A673 (cell line): ENCODE measurements at regions not wholly inside any gene's neighbourhood (a gene's known extent, or its start where the extent isn't known, plus 50 kb on each side); places are given as distances from the start of the nearest gene placed in this dataset.

Experiments
- BruUV-seq: library from RNA; stranded (reverse); fragments of 400-500 nt; replicated peaks from 2 replicates; lab custom pipeline; 2021; lab: Mats Ljungman, UMichigan
- CTCF ChIA-PET: fragments of 300-600 bp; sonication (Branson Sonifier 250); formaldehyde crosslinking; loops from one replicate; lab custom pipeline; 2022; ENCODE audit warnings: antibody characterized with exemption; lab: Charles Lee
- POLR2A ChIA-PET: fragments of 300-600 bp; sonication (Branson Sonifier 250); formaldehyde crosslinking; loops from one replicate; lab custom pipeline; 2022; ENCODE audit warnings: antibody characterized with exemption; ENCODE audit not compliant: low non-redundant PET; lab: Charles Lee
- DNase-seq: peaks from one replicate; pipeline ENCODE4 v3.0.0-alpha.2; 2015; ENCODE audit warnings: low spot score
- H3K27ac ChIP-seq: fragments of 200-600 bp; sonication (generic); 2 replicates; pipeline ENCODE4 v1.5.1; 2016; ENCODE audit warnings: mixed run types, low read depth, mild to moderate bottlenecking, mixed read lengths, antibody characterized with exemption, low read length; ENCODE audit not compliant: poor library complexity, severe bottlenecking
- H3K27me3 ChIP-seq: fragments of 200-600 bp; sonication (generic); replicated peaks from 2 replicates; pipeline ENCODE4 v1.6.1; 2017; ENCODE audit warnings: mixed run types, low read depth, mild to moderate bottlenecking, mixed read lengths, antibody characterized with exemption, low read length; ENCODE audit not compliant: insufficient read depth, poor library complexity
- H3K36me3 ChIP-seq: fragments of 200-600 bp; sonication (generic); 2 replicates; pipeline ENCODE4 v1.6.1; 2016; ENCODE audit warnings: mixed run types, mild to moderate bottlenecking, mixed read lengths, antibody characterized with exemption, low read length; ENCODE audit not compliant: insufficient read depth, poor library complexity, severe bottlenecking
- H3K4me1 ChIP-seq: fragments of 200-600 bp; sonication (generic); 2 replicates; pipeline ENCODE4 v1.6.1; 2017; ENCODE audit warnings: mixed run types, mild to moderate bottlenecking, mixed read lengths, antibody characterized with exemption, low read length; ENCODE audit not compliant: insufficient read depth, poor library complexity, severe bottlenecking
- H3K4me3 ChIP-seq: fragments of 200-600 bp; sonication (generic); 2 replicates; pipeline ENCODE4 v1.5.1; 2016; ENCODE audit warnings: low read depth, mixed run types, mild to moderate bottlenecking, mixed read lengths, low read length; ENCODE audit not compliant: poor library complexity, severe bottlenecking
- H3K9me3 ChIP-seq: fragments of 200-600 bp; sonication (generic); 2 replicates; pipeline ENCODE4 v1.6.1; 2016; ENCODE audit warnings: mixed run types, low read depth, mild to moderate bottlenecking, mixed read lengths, antibody characterized with exemption, low read length; ENCODE audit not compliant: poor library complexity, severe bottlenecking
- EZH2 ChIP-seq: fragments of 200-600 bp; sonication (generic); IDR thresholded peaks from 2 replicates; pipeline ENCODE4 v1.6.1; 2017; ENCODE audit warnings: borderline replicate concordance, low read depth, mild to moderate bottlenecking, mixed read lengths, antibody characterized with exemption, low read length; ENCODE audit not compliant: poor library complexity, severe bottlenecking
- intact Hi-C: fragments of 100-400 bp; cut with micrococcal nuclease; formaldehyde crosslinking; loops from one replicate; pipeline ENCODE4 v1.10.0; 2022; ENCODE audit not compliant: unreplicated experiment
- TF ChIP-seq, protein P1 (sequence below): fragments of 300-800, 200-600 bp; sonication (generic); conservative IDR thresholded peaks from 2 replicates; pipeline ENCODE4 v1.5.1; 2017; ENCODE audit warnings: low read depth, mild to moderate bottlenecking, antibody characterized with exemption, low read length, moderate library complexity, mixed read lengths

DNA sequence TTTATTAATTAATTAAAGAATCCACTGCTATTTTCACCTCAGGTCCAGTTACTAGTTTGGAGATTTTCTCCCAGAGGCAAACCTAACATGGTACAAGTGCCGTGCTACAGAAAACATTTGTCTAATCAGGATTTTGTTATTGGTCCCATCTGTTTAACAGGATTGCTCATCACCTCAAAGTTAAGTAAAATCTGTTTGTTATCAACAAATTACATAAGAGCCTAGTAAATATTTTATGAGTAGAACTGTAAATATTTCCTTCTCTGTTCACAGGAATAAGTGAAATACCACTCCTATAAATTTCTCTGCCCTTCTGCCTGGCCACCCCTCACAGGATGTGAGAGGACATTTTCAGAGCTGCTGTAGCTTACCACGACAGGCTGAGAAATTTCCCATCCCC is 200.2 kb downstream of the RAD51AP2 start:
- Histone ChIP-seq H3K9me3 (no peaks in the 10 kb centered on the region), H3K36me3 (no peaks in the 10 kb centered on the region), H3K27ac (no peak overlapping the region), H3K4me3 (no peak overlapping the region), H3K27me3 (no peaks in the 10 kb centered on the region), H3K4me1 (no peaks in the 10 kb centered on the region)
- ChIA-PET POLR2A (no interaction called here), CTCF (no interaction called here)
- intact Hi-C loops = no loop called here
- BruUV-seq = no TSS peak
- no peak for DNase-seq
- TF ChIP-seq EZH2 = no peak
- TF ChIP-seq, protein P1, sequence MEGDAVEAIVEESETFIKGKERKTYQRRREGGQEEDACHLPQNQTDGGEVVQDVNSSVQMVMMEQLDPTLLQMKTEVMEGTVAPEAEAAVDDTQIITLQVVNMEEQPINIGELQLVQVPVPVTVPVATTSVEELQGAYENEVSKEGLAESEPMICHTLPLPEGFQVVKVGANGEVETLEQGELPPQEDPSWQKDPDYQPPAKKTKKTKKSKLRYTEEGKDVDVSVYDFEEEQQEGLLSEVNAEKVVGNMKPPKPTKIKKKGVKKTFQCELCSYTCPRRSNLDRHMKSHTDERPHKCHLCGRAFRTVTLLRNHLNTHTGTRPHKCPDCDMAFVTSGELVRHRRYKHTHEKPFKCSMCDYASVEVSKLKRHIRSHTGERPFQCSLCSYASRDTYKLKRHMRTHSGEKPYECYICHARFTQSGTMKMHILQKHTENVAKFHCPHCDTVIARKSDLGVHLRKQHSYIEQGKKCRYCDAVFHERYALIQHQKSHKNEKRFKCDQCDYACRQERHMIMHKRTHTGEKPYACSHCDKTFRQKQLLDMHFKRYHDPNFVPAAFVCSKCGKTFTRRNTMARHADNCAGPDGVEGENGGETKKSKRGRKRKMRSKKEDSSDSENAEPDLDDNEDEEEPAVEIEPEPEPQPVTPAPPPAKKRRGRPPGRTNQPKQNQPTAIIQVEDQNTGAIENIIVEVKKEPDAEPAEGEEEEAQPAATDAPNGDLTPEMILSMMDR = no peak

DNA sequence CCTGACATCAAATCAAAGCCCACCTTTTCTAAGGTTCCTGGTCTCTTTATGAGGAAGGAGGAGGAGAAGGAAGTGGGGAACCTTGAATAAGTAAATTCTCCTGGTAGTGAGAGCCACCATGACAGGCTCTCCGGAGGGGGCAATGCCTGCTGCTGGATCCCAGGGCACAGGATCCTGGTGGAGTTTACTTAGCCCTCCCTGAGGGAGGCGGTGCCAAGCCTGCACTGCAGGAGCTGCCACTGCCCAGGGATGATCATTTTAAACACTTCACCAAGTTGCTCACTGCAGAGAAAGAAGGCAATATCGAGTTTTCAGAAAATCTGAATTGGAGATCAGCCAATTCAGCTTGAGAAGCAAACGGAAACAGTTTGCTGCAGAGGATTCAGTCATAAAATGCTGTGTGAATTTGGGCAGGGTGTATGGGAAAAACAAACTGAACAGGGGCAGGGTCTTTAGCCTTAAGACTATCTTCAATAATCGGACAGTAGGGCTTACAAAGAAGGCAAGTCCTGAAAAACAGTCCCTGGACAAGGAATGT is 200.7 kb downstream of the RAD51AP2 start:
- H3K4me1 ChIP-seq = no peaks in the 10 kb centered on the region
- TF ChIP-seq, protein P1 = no peak
- TF ChIP-seq EZH2 = no peak
- ChIA-PET POLR2A (no interaction called here), CTCF (no interaction called here)
- DNase-seq = peak; percentile 35
- no peaks in the 10 kb centered on the region for H3K27me3 ChIP-seq
- H3K4me3 ChIP-seq = no peak overlapping the region
- no peaks in the 10 kb centered on the region for H3K9me3 ChIP-seq
- H3K36me3 ChIP-seq = no peaks in the 10 kb centered on the region
- no TSS peak for BruUV-seq
- intact Hi-C loops = no loop called here
- no peak overlapping the region for H3K27ac ChIP-seq

DNA sequence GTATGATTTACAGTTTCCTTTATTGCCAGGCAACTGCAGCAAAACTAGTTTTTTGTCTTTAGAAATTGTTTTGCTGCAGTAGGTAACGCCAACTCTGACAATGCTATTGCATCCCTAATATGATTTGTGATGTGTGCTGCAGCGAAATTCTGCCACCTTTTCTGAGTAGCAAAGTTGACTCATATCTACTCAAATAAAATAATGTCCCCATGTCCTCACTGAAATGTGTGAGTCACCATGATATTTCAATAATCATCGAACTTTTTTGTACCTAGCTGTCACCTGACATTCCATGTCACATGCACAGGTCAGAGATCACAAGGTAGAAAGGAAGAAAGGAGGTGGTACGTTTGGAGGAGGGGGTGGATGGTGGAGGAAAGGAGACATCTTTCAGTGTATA is 205.0 kb downstream of the RAD51AP2 start:
- Histone ChIP-seq H3K4me1 (no peaks in the 10 kb centered on the region), H3K4me3 (no peak overlapping the region), H3K36me3 (no peaks in the 10 kb centered on the region), H3K9me3 (no peaks in the 10 kb centered on the region), H3K27ac (no peak overlapping the region), H3K27me3 (no peaks in the 10 kb centered on the region)
- no peak for DNase-seq
- intact Hi-C loops = no loop called here
- no peak for TF ChIP-seq EZH2
- TF ChIP-seq, protein P1 = no peak
- ChIA-PET POLR2A (no interaction called here), CTCF (no interaction called here)
- BruUV-seq = no TSS peak
